ENCODE measurements at regions not wholly inside any gene's neighbourhood (a gene's known extent, or its start where the extent isn't known, plus 50 kb on each side); places are given as distances from the start of the nearest gene placed in this dataset.

GRCh38 chr12:104852896-104853295 lies 105.2 kb downstream of the SLC41A2 start:
- TF ChIP-seq ZNF114 (CRISPR knock-in tag; IDR thresholded peaks at IDR 0.05) (no peak), CTCF (conservative IDR thresholded peaks at IDR 0.05; ENCODE audit: low read depth in 2 of 2) (no peak)

Measured in GM23338 (cell line).